Liver (tissue), 7 donors: ENCODE measurements at regions not wholly inside any gene's neighbourhood (a gene's known extent, or its start where the extent isn't known, plus 50 kb on each side); places are given as distances from the start of the nearest gene placed in this dataset.

ENCODE experiments used
- DNase-seq: peaks from one replicate; pipeline ENCODE4 v3.0.0-alpha.2; 2017; ENCODE audit warnings: low spot score
- H3K27ac ChIP-seq, 2 donors: one replicate each; pipeline ENCODE4 v1.7.0; 2013; ENCODE audit warnings: inconsistent platforms in 2 of 2, low read length in 2 of 2, control low read depth in 1 of 2, low read depth in 1 of 2, mild to moderate bottlenecking in 1 of 2
- H3K27me3 ChIP-seq, 4 donors: one replicate each; pipeline versions ENCODE4 v1.6.1 to v1.7.0; 2013; ENCODE audit warnings: low read length in 3 of 4, inconsistent platforms in 1 of 4, mild to moderate bottlenecking in 1 of 4, moderate library complexity in 1 of 4; ENCODE audit not compliant: control insufficient read depth in 4 of 4, insufficient read depth in 4 of 4
- H3K36me3 ChIP-seq, 4 donors: one replicate each; pipeline versions ENCODE4 v1.6.1 to v1.7.0; 2013; ENCODE audit warnings: low read length in 3 of 4, mild to moderate bottlenecking in 3 of 4, low read depth in 1 of 4, moderate library complexity in 1 of 4; ENCODE audit not compliant: control insufficient read depth in 4 of 4, insufficient read depth in 3 of 4
- H3K4me1 ChIP-seq, 4 donors: one replicate each; pipeline versions ENCODE4 v1.6.1 to v1.7.0; 2013; ENCODE audit warnings: low read length in 3 of 4, mild to moderate bottlenecking in 3 of 4, moderate library complexity in 1 of 4; ENCODE audit not compliant: control insufficient read depth in 4 of 4, insufficient read depth in 4 of 4
- H3K4me3 ChIP-seq, 3 donors: one replicate each; pipeline versions ENCODE4 v1.6.1 to v1.7.0; 2013; ENCODE audit warnings: low read length in 3 of 3, control low read depth in 1 of 3, low read depth in 1 of 3, mild to moderate bottlenecking in 1 of 3
- H3K9ac ChIP-seq, 2 donors: one replicate each; pipeline ENCODE4 v1.7.0; 2013; ENCODE audit warnings: low read length in 2 of 2, mild to moderate bottlenecking in 2 of 2, moderate library complexity in 2 of 2, control low read depth in 1 of 2, low read depth in 1 of 2
- H3K9me3 ChIP-seq, 4 donors: one replicate each; pipeline versions ENCODE4 v1.6.1 to v1.7.0; 2013; ENCODE audit warnings: low read length in 3 of 4; ENCODE audit not compliant: control insufficient read depth in 4 of 4
- ATF3 ChIP-seq: IDR thresholded peaks from 2 replicates; pipeline ENCODE4 v1.6.1; 2016; ENCODE audit warnings: antibody characterized with exemption
- EGR1 ChIP-seq, 2 donors: IDR thresholded peaks; 2 replicates each; pipeline ENCODE4 v1.6.1; 2016 to 2018; ENCODE audit warnings: antibody characterized with exemption in 2 of 2, low read depth in 2 of 2
- FOXA1 ChIP-seq: IDR thresholded peaks from 2 replicates; pipeline ENCODE4 v1.6.1; 2016; ENCODE audit warnings: antibody characterized with exemption
- GABPA ChIP-seq, 2 donors: IDR thresholded peaks in 1 of 2; conservative IDR thresholded peaks in 1 of 2; 2 replicates each; pipeline ENCODE4 v1.6.1; 2016; ENCODE audit warnings: antibody characterized with exemption in 2 of 2, mild to moderate bottlenecking in 1 of 2, moderate library complexity in 1 of 2
- HNF4G ChIP-seq: IDR thresholded peaks from 2 replicates; pipeline ENCODE4 v1.6.1; 2016; ENCODE audit warnings: antibody characterized with exemption
- JUND ChIP-seq, 2 donors: IDR thresholded peaks; 2 replicates each; pipeline ENCODE4 v1.6.1; 2016; ENCODE audit warnings: antibody characterized with exemption in 2 of 2
- NR2F2 ChIP-seq: IDR thresholded peaks from 2 replicates; pipeline ENCODE4 v1.6.1; 2016; ENCODE audit warnings: antibody characterized with exemption
- RAD21 ChIP-seq, 2 donors: IDR thresholded peaks; 2 replicates each; pipeline ENCODE4 v1.6.1; 2016; ENCODE audit warnings: antibody characterized with exemption in 2 of 2, mild to moderate bottlenecking in 2 of 2
- SP1 ChIP-seq: IDR thresholded peaks from 2 replicates; pipeline ENCODE4 v1.6.1; 2018; ENCODE audit warnings: antibody characterized with exemption, mild to moderate bottlenecking
- TAF1 ChIP-seq: conservative IDR thresholded peaks from 2 replicates; pipeline ENCODE4 v1.6.1; 2016; ENCODE audit warnings: antibody characterized with exemption, mild to moderate bottlenecking
- ZBTB33 ChIP-seq: IDR thresholded peaks from 2 replicates; pipeline ENCODE4 v1.6.1; 2016; ENCODE audit warnings: antibody characterized with exemption
- WGBS: extraction: QIAGEN DNeasy Blood & Tissue Kit; methylation state at CpG from one replicate; pipeline ENCODE4 v1.1.7; 2013; 5-methylcytosine and 5-hydroxymethylcytosine counted together
- TF ChIP-seq, protein P1 (sequence below): IDR thresholded peaks from 2 replicates; pipeline ENCODE4 v1.6.1; 2016; ENCODE audit warnings: antibody characterized with exemption, mild to moderate bottlenecking
- donor health status: healthy.
- donor health status: healthy.
- donor health status: healthy.
- donor health status: healthy.

DNA sequence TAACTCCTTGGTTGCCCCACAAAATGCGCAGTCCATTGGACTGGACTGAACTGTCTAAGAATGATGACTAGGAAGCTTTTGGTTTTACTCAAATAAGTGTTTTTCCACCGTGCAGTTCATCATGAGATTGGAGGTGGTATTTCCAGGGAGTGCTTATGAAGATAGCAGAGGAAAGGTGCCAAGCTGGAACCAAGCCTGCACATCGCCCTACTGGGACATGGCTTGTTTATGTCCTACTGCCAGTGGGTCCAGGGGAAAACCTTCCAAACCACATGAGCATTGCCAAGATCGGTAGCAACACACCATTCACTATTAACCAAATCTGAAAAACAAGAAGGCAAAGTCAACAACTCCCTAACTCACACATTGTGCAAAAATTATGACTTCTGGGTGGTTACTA, 54.7 kb upstream of the DSCAM start:
- Histone ChIP-seq H3K36me3 (no peaks in the 10 kb centered on the region), H3K9ac (no peak overlapping the region), H3K9me3 (peaks cover 0 to 13% (median 0%) of the 10 kb centered on the region in 4 donors), H3K27ac (no peak overlapping the region), H3K27me3 (peaks cover 0 to 4% (median 3%) of the 10 kb centered on the region in 4 donors), H3K4me3 (no peak overlapping the region), H3K4me1 (no peaks in the 10 kb centered on the region)
- TF ChIP-seq HNF4G (no peak), TAF1 (no peak), ATF3 (no peak), GABPA (IDR thresholded peaks at IDR 0.05 in 1 of 2, conservative IDR thresholded peaks at IDR 0.05 in 1 of 2) (no peak), NR2F2 (no peak)
- DNase-seq, result no peak
- WGBS, result 74% methylated on average over 4 of the region's 4 CpGs

DNA sequence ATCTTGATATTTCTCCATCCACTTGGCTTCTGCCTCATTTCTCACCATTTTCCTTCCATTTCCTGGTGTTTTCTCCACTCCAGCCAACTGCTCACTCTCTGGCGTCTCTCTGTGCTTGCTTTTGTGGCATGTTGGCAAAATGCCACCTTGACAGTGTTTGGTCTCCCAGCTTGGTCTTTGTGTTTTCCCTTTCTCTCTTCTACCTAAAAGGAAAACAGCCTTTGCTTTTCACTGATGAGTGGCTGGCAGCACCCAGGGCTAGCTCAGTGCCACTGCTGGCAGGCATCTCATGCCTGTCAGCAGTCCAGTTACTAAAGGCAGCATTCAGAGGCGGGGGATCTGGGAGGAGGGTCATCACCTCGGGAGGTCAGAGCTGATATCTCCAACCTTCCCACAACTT, 55.3 kb upstream of the DSCAM start:
- WGBS, result 50% methylated on average over 3 of the region's 3 CpGs
- Histone ChIP-seq H3K9ac (no peak overlapping the region), H3K27ac (no peak overlapping the region), H3K4me3 (no peak overlapping the region), H3K9me3 (peaks cover 0 to 11% (median 0%) of the 10 kb centered on the region in 4 donors), H3K36me3 (no peaks in the 10 kb centered on the region), H3K27me3 (peaks cover 0 to 4% (median 3%) of the 10 kb centered on the region in 4 donors), H3K4me1 (no peaks in the 10 kb centered on the region)
- DNase-seq, result no peak
- TF ChIP-seq SP1, result no peak
- no peak for TF ChIP-seq ZBTB33
- TF ChIP-seq ATF3, result no peak

DNA sequence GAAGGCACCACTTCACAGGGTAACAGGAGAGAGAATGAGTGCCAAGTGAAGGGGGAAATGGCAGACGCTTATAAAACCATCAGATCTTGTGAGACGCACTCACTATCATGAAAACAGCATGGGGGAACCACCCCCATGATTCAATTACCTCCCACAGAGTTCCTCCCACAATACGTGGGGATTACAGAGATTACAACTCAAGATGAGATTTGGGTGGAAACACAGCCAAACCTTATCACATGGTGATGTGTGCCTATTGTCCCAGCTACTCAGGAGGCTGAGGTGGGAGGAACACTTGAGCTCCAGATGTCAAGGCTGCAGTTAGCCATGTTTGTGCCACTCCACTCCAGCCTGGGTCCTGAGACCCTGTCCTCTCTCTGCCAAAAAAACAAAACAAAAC, 56.0 kb upstream of the DSCAM start:
- no peak overlapping the region for H3K27ac ChIP-seq
- H3K9ac ChIP-seq, result no peak overlapping the region
- no peak for TF ChIP-seq FOXA1
- no peak for TF ChIP-seq GABPA (IDR thresholded peaks at IDR 0.05 in 1 of 2, conservative IDR thresholded peaks at IDR 0.05 in 1 of 2)
- no peak for TF ChIP-seq JUND (IDR thresholded peaks at IDR 0.05)
- TF ChIP-seq, protein P1, sequence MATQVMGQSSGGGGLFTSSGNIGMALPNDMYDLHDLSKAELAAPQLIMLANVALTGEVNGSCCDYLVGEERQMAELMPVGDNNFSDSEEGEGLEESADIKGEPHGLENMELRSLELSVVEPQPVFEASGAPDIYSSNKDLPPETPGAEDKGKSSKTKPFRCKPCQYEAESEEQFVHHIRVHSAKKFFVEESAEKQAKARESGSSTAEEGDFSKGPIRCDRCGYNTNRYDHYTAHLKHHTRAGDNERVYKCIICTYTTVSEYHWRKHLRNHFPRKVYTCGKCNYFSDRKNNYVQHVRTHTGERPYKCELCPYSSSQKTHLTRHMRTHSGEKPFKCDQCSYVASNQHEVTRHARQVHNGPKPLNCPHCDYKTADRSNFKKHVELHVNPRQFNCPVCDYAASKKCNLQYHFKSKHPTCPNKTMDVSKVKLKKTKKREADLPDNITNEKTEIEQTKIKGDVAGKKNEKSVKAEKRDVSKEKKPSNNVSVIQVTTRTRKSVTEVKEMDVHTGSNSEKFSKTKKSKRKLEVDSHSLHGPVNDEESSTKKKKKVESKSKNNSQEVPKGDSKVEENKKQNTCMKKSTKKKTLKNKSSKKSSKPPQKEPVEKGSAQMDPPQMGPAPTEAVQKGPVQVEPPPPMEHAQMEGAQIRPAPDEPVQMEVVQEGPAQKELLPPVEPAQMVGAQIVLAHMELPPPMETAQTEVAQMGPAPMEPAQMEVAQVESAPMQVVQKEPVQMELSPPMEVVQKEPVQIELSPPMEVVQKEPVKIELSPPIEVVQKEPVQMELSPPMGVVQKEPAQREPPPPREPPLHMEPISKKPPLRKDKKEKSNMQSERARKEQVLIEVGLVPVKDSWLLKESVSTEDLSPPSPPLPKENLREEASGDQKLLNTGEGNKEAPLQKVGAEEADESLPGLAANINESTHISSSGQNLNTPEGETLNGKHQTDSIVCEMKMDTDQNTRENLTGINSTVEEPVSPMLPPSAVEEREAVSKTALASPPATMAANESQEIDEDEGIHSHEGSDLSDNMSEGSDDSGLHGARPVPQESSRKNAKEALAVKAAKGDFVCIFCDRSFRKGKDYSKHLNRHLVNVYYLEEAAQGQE, result no peak
- no peak for TF ChIP-seq ZBTB33
- no peak for TF ChIP-seq RAD21 (IDR thresholded peaks at IDR 0.05)
- no peak for TF ChIP-seq NR2F2
- TF ChIP-seq EGR1 (IDR thresholded peaks at IDR 0.05; ENCODE audit: low read depth in 2 of 2), result no peak
- H3K36me3 ChIP-seq, result no peaks in the 10 kb centered on the region
- peaks cover 0 to 4% (median 3%) of the 10 kb centered on the region in 4 donors for H3K27me3 ChIP-seq
- 48% methylated on average over 3 of the region's 3 CpGs for WGBS
- peaks cover 0 to 7% (median 0%) of the 10 kb centered on the region in 4 donors for H3K9me3 ChIP-seq
- DNase-seq, result no peak
- no peak overlapping the region for H3K4me3 ChIP-seq
- no peaks in the 10 kb centered on the region for H3K4me1 ChIP-seq
